GM18505 (cell line): ENCODE measurements at regions not wholly inside any gene's neighbourhood (a gene's known extent, or its start where the extent isn't known, plus 50 kb on each side); places are given as distances from the start of the nearest gene placed in this dataset.
A peak's percentile ranks its signal among the peaks of the same experiment; 100 is the strongest.
"Not testable (repeated sequence)": the region's sequence is repeated elsewhere in the genome, so short reads cannot be mapped to it uniquely, and the experiment has no call there.

Experiments used
- ATAC-seq: cut with Tn5 transposase; IDR thresholded peaks from one replicate; pipeline ENCODE4 v1.9.1; 2021; ENCODE audit not compliant: unreplicated experiment
- POLR2A ChIP-seq: IDR thresholded peaks from 4 replicates; pipeline ENCODE4 v1.6.1; 2011; ENCODE audit warnings: borderline replicate concordance; ENCODE audit not compliant: insufficient read depth, insufficient read length; ENCODE audit errors: extremely low read depth

GRCh38 chr1:181981821-181982220 lies 79.7 kb downstream of the ZNF648 start:
- no peak for TF ChIP-seq POLR2A
- no peak for ATAC-seq

GRCh38 chr1:181972256-181972655 lies 89.3 kb downstream of the ZNF648 start:
- ATAC-seq, result no peak
- TF ChIP-seq POLR2A, result no peak

GRCh38 chr1:181971424-181971823 lies 90.1 kb downstream of the ZNF648 start:
- no peak for ATAC-seq

DNA sequence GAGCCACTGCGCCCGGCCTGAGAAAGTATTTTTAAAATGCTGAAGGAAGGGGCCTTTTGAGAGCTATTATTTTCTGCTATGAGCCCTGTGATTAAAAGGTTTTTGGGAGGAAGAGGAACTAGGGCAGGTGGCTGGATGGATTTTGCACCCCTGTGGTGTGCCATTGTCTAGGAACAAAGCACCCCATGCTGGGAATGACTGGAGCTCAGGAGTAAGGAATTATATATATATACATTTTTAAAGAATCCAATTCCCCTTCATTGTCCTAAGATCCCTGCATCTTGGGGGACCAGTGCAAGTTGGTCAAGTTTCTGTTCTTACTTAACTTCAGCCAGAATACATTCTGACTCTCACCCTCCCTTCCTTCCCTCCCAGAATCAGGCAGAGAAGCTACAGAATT lies 91.6 kb downstream of the ZNF648 start:
- TF ChIP-seq POLR2A, result no peak
- ATAC-seq, result no peak

More at GRCh38 chr1:181971424-181971823, 90.1 kb downstream of the ZNF648 start:
- TF ChIP-seq POLR2A, result no peak

GRCh38 chr1:181954696-181955095 lies 106.8 kb downstream of the ZNF648 start:
- ATAC-seq, result not testable (repeated sequence)

DNA sequence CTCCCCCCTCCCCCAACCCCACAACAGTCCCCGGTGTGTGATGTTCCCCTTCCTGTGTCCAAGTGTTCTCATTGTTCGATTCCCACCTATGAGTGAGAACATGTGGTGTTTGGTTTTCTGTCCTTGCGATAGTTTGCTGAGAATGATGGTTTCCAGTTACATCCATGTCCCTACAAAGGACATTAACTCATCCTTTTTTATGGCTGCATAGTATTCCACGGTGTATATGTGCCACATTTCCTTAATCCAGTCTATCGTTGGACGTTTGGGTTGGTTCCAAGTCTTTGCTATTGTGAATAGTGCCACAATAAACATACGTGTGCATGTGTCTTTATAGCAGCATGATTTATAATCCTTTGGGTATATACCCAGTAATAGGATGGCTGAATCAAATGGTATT lies 107.3 kb downstream of the ZNF648 start:
- not testable (repeated sequence) for ATAC-seq

GRCh38 chr1:181953596-181953995 lies 107.9 kb downstream of the ZNF648 start:
- no peak for TF ChIP-seq POLR2A
- ATAC-seq, result no peak

GRCh38 chr1:181951213-181951612 lies 110.3 kb downstream of the ZNF648 start:
- no peak for ATAC-seq
- TF ChIP-seq POLR2A, result no peak

GRCh38 chr1:181949500-181949899 lies 112.0 kb downstream of the ZNF648 start:
- TF ChIP-seq POLR2A, result no peak
- no peak for ATAC-seq

DNA sequence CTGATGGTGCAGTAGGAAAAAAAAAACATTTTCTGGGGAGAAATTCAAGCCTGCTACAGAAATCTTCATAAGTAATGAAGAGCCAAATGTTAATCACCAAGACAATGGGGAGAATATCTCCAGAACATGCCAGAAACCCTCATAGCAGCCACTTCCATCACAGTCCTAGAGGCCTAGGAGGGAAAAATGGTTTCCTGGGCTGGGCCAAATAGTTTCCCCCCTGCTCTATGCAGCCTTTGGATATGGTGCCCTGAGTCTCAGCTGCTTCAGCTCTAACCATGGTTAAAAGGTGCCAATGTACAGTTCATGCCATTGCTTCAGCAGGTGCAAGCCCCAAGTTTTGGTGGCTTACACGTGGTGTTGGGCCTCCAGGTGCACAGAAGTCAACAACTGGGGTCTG lies 113.1 kb downstream of the ZNF648 start:
- ATAC-seq, result no peak
- no peak for TF ChIP-seq POLR2A

GRCh38 chr1:181947441-181947840 lies 114.1 kb downstream of the ZNF648 start:
- no peak for ATAC-seq
- TF ChIP-seq POLR2A, result no peak

DNA sequence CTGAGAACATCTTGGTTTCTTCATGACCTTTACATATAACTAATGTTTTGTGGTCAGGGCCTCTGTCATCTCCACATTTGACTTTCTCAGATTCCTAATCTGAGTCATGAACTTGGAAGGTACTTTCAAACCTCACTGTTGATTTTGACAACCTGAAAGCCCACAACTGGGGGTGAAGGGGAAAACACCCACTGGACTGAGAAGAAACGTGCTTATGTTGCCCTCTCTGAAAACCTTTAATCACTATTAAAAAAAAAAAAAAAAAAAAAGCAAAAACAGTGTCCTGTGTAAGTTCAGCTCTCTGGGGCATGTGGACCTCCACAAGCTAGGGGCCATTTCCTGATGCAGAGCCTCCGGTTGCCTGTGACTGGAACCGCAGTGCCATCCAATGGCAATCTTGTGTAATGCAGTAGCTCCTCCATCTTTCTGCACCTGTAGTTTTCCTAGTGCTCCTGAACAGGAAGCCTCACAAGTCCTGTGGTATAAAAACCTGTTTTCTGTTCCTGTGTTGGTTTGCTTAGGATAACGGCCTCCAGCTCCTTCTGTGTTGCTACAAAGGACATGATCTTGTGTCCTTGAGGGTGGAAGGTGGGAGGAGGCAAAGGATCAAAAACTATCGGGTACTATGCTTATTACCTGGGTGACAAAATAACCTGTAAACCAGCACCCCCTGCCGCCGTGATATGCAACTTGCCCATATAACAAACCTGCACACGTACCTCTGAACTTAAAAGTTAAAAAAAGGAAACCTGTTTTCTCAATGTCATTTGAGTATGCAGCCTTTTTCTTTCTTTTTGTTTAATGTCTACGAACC lies 124.5 kb downstream of the ZNF648 start:
- no peak for TF ChIP-seq POLR2A
- ATAC-seq, result peak; percentile 79

GRCh38 chr1:181936269-181936668 lies 125.2 kb downstream of the ZNF648 start:
- TF ChIP-seq POLR2A, result no peak
- ATAC-seq, result peak; percentile 40

DNA sequence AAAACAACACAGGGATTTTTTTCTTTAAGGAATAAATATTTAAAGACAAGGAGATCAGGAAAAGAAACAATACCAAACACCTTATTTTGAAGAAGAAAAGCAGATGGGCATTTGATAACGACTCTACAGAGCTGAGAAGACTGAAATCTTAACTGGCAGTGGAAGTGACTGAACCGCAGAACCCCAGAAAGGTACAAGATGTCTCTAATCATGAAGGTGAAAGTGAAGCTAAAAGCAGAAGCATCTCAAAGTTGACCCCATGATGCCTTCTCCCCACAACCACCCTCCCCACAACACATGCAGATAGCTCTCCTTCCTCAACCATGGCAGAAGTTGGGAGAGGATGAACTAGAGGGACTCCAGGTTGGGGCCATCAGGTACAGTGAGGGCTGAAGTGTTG lies 129.6 kb downstream of the ZNF648 start:
- ATAC-seq, result no peak
- TF ChIP-seq POLR2A, result no peak

GRCh38 chr1:181930187-181930586 lies 131.3 kb downstream of the ZNF648 start:
- no peak for ATAC-seq
- TF ChIP-seq POLR2A, result no peak

- ATAC-seq, result no peak
- TF ChIP-seq POLR2A, result no peak
Measured at GRCh38 chr1:181926697-181927096, 134.8 kb downstream of the ZNF648 start.

DNA sequence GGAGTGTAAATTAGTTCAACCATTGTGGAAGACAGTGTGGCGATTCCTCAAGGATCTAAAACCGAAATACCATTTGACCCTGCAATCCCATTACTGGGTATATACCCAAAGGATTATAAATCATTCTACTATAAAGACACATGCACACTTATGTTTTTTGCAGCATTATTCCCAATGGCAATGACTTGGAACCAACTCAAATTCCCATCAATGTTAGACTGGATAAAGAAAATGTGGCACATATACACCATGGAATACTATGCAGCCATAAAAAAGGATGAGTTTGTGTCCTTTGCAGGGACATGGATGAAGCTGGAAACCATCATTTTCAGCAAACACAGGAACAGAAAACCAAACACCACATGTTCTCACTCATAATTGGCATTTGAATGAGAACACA lies 137.5 kb downstream of the ZNF648 start:
- ATAC-seq, result not testable (repeated sequence)
